Lung microvascular endothelial cell (primary cell): ENCODE measurements at regions not wholly inside any gene's neighbourhood (a gene's known extent, or its start where the extent isn't known, plus 50 kb on each side); places are given as distances from the start of the nearest gene placed in this dataset.

ENCODE experiments used
- DNase-seq, 2 donors: peaks; one replicate each; pipeline versions ENCODE4 v3.0.0 to v3.0.0-alpha.2; 2010; ENCODE audit warnings: low read depth in 2 of 2

DNA sequence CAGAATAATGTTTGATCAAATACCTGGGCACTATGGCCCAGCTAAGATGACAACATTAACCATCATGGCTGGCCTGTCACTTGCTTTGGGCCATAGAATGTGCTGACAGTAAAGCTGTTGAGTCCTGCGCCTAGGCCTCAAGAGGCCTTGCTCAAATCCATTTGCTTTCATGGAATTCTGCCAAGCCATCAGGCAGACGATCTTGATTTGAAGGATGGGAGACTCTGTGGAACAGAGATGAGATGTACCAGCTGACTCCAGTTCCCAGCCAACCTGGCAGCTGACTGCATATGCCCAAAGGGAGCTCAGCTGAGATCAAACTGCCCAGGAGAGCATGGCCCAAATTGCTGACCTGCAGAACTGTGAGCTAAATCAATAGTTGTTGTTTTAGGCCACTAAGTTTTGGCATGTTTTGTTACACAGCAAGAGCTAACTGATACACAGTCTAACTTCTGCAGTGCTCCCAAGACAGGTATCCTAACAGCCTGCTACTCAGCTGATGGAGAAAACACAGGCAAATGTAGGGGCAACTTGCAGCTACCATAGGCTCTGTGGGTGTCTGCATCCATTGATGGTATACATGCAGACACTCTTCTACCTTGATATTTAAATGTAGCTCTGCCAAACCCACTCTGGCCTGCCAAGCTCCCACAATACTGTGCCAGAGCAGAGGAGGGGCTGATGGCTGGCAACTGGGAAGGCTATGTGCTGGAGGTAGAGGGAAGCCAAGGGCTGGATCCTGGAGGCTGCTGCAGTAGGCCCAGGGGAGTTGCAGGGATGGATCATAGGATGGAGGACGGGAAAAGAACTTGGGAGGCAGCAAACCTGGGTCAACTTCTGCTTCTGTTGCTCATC, 55.2 kb upstream of the RNF24 start:
- no peak for DNase-seq

DNA sequence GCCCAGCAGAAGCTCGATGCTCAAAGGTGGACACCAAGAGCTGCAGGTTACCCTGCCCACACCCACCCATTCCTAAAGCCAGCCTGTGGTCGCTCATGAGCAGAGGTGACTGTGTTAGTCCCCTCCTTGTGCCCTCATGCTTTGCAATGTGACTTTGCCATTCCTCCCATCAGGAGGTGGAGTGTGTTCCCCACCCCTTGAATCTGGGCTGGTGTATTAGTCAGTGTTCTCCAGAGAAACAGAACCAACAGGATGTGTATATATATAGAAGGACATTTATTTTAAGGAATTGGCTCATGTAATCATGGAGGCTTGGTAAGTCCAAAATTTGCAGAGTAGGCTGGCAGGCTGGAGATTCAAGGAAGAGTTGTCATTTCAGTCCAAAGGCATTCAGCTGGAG, 54.4 kb upstream of the RNF24 start:
- peak in 1 of 2 donors; percentile 75 for DNase-seq

DNA sequence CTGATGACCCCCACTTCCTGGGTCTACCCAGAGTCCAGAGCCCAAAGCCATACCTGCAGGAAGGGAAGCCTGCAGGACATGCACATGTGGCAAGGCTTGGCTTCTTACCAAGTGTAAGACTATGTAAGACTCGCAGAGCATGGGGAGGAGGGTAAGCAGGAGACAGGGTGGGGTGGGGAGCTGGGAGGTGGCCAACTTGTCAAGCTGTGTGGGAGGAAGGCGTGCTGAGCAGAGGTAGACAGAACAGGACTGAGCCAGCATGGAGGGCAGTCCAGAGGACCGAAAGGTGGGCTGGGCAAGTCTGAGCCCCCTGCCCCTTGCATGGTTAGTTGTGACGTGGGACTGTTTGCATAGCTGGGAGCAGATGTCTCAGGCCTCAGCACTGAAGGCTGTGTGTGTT, 53.4 kb upstream of the RNF24 start:
- DNase-seq, result peak in 1 of 2 donors; percentile 38

DNA sequence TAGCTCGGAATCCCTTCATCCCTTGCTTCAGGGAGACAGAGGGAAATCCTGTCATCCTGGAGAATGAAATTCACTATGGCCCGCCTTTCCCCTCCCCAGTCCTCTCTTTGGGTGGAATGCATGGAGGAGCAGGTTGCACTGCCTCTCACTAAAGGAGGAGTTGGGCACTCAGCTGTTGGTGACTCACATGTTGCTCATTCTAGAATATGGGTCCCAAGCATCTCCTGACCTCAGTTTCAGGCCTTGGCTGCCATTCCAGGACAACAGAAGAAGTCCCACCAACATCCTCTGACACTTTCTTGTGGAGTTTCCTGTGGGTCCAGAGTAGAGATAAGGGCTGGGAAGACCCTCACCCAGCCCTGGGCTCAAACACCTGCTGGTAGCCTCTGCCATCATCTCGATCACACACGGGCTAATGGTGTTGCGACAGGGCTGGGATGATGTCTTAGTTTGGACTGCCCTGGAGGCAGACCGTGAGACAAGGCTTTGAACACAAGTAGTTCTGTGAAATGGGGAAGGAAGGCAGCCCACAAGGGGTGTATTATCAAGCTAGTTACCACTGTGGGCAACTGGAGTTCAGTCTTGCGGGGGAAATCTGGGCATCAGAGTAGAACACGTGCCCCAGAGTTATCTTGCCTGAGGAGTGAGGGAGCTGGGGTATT, 52.4 kb upstream of the RNF24 start:
- peak in 1 of 2 donors; percentile 81 for DNase-seq

GRCh38 chr20:4066551-4066950, 51.2 kb upstream of the RNF24 start:
- no peak for DNase-seq

DNA sequence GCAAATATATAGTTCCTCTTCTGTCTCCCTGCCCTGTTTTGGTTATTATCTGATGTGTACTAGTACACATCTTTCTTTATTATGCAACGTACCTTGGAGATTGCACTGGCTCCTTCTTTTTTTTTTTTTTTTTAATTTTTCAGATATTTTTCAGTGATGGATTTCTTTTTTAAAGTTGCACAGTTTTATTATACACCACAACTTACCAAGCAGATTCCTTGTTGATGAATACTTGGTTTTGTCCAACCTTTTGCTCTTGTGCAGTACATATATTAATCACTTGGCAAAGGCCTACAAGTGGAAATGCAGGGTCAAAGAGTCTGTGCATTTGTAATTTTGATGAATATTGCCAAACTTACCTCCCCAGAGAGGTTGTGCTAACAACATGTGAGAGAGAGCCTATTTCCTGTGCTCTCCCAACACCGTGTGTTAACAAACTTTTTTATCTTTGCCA, 50.1 kb upstream of the RNF24 start:
- DNase-seq, result peak; percentile 66 to 93
